GM19467 (cell line): ENCODE measurements at regions not wholly inside any gene's neighbourhood (a gene's known extent, or its start where the extent isn't known, plus 50 kb on each side); places are given as distances from the start of the nearest gene placed in this dataset.

Source experiments
- ATAC-seq: cut with Tn5 transposase; IDR thresholded peaks from one replicate; pipeline ENCODE4 v1.9.1; 2021; ENCODE audit warnings: mild to moderate bottlenecking, moderate library complexity; ENCODE audit not compliant: unreplicated experiment

DNA sequence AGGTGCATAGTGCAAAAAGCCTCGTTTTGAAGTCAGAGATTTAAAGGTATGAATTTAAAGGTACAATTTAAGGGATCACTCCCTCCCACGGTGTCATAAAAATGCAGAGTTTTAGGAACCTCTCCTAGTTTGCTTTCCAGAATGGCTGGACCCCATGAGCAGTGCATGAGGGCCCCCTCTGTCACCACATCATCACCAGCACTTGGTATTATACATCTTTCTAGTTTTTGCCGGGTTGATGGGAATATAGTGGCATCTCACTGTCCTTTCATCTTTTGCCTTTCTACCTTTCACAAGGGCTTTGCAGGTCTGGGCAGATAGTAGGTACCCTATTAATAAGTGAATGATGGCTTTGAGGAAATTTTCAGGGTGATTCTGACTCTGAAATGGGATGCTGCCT is 103.6 kb upstream of the AGBL1 start:
- ATAC-seq, result no peak

DNA sequence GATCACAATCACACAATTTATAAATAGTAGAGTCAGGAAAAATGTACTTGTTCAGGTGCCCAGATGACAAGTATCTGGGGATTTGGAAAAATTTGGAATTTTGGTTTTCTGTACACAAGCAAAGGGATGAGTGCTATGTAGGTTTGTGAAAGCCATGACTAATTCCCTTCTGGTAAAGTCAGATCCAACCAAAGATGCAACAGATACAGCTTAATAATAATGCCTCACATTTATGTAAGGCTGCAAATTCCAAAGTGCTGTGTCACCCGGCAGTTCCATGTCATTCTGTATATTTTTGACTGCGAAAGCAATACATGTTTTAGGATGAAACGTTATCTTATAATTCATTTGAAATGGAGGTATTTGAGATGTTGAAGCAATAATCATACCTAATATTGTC is 102.7 kb upstream of the AGBL1 start:
- no peak for ATAC-seq

DNA sequence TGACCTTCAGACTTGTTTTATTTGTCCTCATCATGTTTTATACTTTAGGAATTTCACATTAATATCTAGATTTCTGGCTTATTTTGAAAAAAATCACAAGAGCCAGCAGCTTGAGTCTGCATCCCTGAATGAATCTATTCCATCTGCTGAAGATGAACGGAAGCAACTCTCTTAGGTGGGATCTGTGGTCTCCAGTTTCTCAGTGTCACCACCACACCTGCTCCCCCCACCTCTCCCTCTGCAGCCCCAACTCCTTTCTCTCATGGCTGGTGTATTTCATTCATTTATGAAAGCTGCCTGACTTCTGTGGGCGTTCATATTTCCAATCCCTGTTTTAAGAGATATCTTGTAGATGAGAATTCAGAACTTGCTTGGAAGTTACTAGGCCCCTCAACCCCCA is 102.1 kb upstream of the AGBL1 start:
- no peak for ATAC-seq

DNA sequence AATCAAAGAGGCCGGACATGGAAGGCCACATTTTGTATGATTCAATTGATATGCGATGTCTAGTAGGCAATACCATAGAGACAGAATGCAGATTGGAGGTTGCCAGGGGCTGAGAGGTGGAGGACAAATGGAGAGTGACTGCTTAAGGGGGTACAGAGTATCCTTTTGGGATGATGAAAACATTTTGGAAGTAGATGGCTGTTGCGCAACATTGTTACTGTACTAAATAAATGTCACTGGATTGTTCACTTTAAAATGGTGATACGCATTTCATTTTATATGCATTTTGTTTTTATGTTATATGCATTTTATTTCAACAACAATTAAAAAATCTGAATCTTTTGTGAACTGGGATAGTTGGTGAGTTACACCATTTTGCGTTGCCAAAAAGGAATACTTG is 99.7 kb upstream of the AGBL1 start:
- ATAC-seq, result no peak

DNA sequence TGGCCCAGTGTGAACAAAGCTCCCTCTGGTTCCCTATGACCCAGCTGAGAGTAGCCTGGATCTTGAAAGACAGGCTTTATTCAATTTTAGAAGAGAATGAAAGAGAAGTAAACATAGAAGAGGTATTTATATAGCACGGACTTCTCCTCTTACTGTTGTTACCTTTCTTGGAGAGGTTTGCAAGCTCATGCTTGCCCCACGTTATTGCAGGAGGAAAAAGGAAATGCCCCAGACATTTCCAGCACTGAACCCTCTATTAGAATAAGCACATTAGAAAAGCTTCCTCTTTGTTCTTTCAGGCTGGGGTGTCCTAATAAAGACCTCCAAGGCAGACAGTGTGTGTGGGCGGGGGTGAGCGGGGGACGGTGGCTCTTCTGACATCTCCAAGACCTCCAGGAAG is 98.7 kb upstream of the AGBL1 start:
- no peak for ATAC-seq

DNA sequence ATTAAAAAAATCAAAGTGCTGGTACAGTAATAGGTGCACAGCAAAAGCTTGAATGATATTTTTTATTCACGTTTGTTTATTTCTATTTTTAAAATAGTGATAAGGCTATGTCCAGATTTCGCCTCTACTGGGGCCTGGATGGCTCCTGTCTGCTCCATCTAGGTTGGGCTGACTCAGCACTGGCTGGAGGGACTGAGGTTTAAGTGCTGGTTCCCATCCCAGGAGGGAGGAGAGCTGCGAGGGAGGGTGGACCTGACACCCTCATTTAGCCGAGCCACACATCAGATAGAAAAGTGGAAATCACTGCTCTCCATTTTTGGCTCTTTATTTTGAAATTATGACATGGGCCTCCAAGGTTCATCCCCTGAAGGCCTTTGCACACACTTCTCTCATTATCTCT is 95.4 kb upstream of the AGBL1 start:
- no peak for ATAC-seq

DNA sequence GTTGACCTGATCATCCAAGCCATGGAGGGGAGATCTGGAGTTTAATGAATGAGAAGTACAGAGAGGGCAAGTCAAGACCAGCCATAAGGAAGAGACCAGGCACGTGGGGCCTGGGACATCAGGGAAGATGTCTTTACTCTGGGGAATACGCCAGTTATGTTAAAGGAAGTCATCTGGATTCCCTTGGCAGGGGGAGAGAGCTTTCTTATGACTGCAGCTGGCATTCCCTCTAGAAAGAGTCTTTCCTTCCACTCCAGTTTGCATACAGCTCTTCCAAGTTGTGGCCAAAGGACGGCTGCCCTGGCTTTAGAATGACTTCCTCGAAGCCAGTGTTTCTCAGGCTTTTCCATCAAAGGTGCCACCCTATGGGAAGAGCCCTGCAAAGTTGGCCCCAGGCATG is 93.6 kb upstream of the AGBL1 start:
- ATAC-seq, result no peak

DNA sequence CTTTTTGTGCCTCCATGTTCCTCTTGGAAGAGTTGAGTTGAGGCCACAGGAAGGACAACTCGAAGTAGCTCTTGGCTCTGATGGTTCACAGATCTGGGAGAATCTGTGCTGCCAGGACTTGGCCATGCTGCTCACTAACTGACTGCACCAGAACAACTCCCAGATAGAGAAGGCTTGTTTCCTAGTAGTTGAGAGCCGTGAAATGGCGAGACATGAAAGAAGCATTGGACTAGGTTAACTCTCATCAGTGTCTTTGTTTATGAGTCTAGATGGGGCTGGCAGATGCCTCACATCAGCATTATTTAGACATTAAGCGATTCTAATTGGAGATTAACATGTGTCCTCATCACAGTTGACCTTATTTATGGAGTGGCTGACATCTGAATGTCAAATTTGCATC is 92.9 kb upstream of the AGBL1 start:
- ATAC-seq, result no peak

DNA sequence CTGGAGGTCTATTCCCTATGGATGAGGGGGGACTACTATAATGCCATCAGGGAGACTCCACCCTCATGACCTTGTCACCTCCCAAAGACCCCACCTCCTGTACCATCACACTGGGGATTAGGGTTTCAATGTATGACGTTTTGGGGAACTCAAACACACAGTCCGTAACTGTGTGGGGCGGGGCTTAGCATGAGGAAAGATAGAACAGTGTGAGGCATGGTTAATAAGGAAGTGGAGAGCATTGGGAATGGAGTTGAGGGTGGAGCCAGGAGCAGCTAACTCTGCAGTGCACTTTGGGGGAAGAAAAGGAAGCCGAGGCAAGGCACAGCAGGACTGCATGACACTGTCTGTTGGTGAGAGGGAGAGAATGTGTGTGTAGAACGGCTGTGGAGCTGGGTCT is 90.9 kb upstream of the AGBL1 start:
- no peak for ATAC-seq

DNA sequence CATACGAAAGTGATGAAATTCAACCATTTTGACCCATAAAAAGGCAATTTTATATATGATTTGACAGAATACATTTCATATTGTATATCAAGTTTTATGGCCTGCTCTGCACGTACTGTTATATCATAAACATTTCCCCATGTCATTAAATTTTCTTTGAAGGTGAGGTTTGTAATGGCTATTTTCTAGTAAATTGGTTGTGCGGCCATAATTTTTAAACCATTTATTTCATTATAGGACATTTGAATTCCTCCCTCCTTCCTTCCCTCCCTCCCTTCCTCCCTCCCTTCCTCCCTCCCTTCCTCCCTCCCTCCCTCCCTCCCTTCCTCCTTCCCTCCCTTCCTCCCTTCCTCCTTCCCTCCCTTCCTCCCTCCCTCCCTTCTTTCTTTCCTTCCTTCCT is 87.4 kb upstream of the AGBL1 start:
- no peak for ATAC-seq

DNA sequence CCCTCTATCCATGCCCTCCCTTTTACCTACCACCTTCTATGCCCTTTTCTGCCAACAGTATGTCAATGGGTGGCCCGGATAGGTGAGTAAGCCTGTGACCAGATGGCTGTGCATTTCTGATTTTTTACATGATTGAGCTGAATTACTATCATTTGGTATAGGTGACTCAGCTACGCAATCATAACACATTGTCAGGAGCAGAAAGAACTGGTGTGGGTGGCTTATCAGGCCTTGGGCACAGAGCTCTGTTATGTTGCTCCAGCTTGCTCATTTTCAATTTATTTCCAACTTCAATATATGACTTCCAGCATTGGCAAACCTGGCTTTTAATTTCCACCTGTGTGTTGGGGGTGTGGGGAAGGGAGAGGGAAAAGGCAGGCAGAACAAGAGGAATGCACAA is 86.6 kb upstream of the AGBL1 start:
- ATAC-seq, result no peak

DNA sequence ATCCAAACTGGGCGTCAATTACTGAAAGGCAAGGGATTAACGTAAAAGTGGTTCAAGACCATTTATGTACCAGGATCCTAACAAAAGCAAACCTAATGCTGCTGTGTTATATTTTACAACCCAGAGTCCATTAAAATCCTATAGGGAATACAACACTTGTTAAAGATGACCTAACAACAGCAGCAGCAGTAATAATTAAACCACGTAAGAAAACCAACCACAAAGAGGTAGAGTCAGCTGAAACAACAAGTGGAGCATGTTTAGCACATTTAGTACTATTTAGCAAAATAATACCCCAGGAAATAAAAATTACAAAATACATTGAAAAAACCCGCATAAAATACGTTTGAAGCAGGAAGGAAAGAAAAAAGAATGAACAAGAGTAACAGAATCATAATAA is 82.1 kb upstream of the AGBL1 start:
- no peak for ATAC-seq

DNA sequence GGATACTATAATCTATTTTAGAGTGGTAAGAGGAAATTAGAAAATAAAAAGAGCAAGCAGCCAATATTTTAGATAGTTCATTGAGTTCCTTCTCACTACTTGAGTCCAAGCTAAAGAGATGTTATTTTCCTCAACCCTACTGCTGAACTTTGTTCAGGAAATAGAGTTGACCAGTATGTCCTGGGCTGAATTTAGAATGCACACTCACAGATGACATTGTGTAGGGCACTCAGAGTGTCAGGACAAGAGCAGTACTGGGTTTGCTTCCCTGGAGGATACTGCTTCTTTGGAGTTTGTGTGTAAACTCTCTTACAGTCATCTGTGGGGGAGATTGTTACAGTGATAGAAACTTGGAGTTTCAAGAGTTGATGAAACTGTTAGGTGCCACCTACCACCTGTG is 80.0 kb upstream of the AGBL1 start:
- ATAC-seq, result no peak

DNA sequence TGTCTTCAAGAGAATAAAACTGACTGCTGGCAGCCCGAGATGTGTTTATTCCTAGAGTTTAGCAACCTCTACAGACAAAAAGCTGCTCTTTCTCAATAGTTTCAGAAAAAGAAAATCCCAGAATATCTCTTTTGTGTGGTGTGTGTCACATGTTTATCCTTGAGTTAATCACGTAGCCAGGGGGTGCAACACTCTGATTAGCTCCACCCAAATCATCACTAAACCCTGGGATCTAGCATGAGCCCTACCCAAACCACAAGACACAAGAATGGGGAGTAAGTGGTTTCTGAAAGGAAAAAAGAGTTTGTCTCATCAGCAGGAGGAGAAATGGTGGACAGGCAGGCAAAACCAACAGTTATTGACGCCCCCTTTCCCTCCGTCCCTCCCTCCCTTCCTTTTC is 78.5 kb upstream of the AGBL1 start:
- ATAC-seq, result no peak

DNA sequence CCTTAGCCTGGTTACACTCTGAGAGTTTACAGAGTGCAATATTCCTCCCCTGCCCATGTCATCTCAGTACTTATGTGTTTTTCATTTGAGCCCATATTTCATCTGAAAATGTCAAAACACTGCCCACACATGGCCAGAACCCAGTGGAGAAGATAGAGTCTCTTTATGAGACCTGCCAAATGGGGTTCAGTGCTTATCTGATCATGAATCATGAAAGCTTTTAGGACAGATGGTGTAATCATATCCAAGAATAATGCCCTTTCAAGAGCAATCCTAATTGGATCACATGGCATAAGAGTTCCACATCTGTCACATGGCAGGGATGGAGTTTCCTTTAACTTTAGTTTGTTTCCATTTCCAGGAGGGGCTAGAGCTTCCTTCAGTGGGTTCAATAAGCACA is 77.2 kb upstream of the AGBL1 start:
- no peak for ATAC-seq

DNA sequence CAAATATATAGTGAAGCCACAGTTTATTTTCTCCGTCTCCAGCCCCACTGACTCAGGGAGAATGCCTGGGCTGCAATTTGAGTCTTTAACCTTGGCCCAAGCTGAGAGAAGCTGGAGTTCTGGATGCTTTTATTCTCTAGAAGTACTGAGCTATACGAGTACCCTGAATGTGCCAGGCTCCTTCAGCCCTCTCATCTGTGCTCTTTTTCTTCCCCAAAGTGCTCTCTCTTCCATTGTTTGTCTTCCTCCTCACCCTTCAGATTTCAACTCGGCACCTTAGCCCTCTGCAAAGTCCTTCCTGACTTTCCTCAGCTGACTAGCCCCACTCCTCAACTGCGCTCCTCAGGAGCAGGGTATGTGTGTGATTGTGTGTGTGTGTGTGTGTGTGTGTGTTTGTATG is 75.6 kb upstream of the AGBL1 start:
- no peak for ATAC-seq

DNA sequence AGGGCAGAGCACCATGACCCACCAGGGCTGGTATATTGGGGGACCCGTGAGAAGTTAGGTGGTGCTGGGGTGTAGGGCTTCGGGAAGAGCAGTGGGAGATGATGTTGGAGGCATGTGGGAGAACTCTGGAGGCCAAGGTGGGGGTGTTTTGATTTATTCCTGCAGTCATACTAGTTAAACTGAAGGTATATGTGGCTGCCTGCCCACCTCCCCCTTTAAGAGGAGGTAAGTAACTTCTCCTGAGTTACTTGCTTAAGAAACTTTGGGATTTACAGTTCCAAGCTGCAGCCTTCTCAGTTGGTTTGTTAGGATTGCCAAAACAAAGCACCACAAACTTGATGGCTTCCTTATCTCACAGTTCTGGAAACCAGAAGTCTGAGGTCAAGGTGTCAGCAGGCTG is 73.1 kb upstream of the AGBL1 start:
- ATAC-seq, result no peak

DNA sequence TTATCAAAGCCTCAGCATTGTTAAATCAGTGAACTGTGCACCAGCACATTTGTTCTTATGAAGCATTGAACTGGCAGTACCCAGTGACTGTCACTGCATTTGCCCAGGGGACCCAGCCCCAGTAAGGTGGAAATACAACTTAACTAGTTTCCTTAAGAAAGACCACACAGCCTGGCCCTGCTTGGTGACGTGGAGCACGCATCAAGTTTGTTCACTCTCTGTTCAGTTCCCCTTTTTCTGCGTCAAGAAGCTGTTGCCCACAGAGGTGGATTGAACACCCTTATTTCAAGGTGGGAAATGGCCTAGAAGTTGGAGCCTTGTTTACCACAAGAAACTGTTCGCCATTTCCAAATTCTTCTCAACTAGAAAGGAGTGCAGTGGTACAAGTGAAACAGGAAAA is 69.9 kb upstream of the AGBL1 start:
- ATAC-seq, result no peak

DNA sequence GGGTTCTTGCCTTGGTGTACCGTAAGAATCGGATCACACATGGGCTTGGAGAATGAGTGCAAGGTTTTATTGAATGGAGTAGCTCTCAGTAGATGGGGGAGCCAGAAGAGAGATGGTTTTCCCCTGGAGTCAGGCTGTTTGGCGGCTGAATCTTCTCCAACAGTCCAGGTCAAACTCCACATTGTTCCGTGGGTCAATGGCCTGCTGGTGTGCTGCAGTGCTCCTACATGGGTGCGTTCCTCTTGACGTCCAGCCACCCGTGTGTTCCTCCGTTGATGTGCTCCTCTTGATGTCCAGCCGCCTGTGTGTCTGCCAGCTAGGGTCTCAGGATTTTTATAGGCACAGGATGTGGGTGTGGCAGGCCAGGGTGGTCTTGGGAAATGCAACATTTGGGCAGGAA is 69.3 kb upstream of the AGBL1 start:
- no peak for ATAC-seq

DNA sequence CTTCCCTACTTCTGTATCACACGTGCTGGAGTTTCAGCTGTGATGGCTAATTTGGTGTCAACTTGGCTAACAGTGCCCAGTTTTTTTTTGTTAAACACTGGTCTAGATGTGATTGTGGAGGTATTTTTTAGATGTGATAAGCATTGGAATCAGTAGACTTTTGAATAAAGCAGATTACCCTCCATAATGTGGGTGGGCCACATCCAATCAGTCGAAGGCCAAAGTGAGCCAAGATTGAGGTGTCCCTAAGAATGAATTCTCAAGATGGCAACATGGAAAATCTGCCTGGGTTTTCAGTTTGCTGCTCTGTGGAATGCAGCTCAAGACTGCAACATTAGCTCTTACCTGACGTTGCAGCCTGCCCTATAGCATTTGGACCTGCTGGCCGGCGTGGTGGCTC is 68.8 kb upstream of the AGBL1 start:
- no peak for ATAC-seq

DNA sequence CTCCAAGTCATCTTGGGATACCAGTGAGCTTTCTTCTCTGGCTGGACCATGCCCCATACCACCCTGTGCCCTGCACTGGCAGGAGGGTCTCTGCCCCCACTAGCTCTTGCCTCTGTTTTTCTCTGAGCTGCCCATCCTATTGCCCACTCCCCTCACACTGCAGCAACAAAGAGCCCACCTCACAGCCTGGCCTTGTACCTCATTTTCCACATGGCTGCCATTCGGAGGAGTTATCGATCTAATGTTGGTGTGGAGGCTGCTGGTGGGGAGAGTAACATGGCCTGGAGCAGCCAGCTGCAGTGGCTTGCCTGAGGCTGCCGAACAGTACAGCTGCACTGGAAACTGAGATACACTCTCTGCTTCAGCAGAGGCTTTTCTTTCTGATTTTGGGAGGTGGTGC is 65.7 kb upstream of the AGBL1 start:
- ATAC-seq, result no peak

DNA sequence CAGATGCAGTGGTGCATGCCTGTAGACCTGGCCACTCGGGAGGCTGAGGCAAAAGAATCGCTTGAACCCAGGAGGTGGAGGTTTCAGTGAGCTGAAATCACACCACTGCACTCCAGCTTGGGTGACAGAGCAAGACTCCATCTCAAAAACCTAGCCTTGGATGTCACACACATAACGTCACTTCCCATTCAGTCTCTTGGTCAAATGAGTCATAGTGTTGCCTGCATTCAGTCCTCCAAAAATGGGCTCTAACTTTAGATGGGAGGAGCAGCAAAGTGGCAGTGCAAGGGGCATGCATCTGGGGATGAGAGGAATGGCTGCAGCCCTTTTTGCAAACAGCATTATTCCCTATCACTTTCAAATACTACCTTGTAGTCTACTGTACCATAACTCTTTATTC is 62.9 kb upstream of the AGBL1 start:
- no peak for ATAC-seq

DNA sequence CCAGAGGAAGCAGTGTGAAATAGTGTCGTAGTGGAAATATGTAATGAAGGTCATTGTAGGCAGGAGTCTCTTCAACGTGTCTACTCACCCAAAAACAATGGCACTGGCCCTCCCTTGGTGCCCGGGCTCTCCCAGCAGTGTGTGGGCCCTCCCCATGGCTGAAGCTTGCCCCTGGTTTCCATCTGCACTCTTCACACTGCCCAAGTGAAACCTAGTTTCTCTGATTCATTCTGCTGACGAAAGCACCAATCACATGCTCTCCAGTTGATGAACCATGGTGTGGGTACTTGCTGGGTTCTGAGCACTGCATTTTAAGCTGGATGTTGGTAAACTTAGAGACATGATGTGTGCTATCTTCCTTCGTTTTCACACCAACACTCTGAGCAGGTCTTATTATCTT is 61.0 kb upstream of the AGBL1 start:
- ATAC-seq, result no peak
